Thoracic aorta (tissue), 2 donors: ENCODE measurements at regions not wholly inside any gene's neighbourhood (a gene's known extent, or its start where the extent isn't known, plus 50 kb on each side); places are given as distances from the start of the nearest gene placed in this dataset.

Experiments used
- ATAC-seq: fragments of 150-250 bp; one replicate; pipeline ENCODE4 v1.8.0; 2017; ENCODE audit warnings: low read depth; ENCODE audit not compliant: insufficient number of reproducible peaks, low FRiP score
- DNase-seq: peaks from one replicate; pipeline ENCODE4 v3.0.0-alpha.2; 2020; ENCODE audit warnings: low spot score
- H3K27ac ChIP-seq, 2 donors: fragments of 200-600 bp; sonication (generic); 1 replicate in 1 of 2; 2 replicates in 1 of 2; pipeline ENCODE4 v1.5.1; 2016; ENCODE audit warnings: mild to moderate bottlenecking in 2 of 2, moderate library complexity in 2 of 2
- H3K27me3 ChIP-seq: fragments of 200-600 bp; sonication (generic); replicated peaks from 2 replicates; pipeline ENCODE4 v1.6.0; 2016; ENCODE audit warnings: mild to moderate bottlenecking; ENCODE audit not compliant: insufficient read depth
- H3K36me3 ChIP-seq: fragments of 200-600 bp; sonication (generic); one replicate; pipeline ENCODE4 v1.5.1; 2016
- H3K4me1 ChIP-seq, 2 donors: fragments of 200-600 bp; sonication (generic); 1 replicate in 1 of 2; 2 replicates in 1 of 2; pipeline versions ENCODE4 v1.5.1 to v1.6.0; 2016; ENCODE audit warnings: low read depth in 2 of 2, mild to moderate bottlenecking in 1 of 2; ENCODE audit not compliant: control insufficient read depth in 1 of 2
- H3K4me3 ChIP-seq: fragments of 200-600 bp; sonication (generic); 2 replicates; pipeline ENCODE4 v1.5.1; 2016; ENCODE audit warnings: mild to moderate bottlenecking
- H3K9me3 ChIP-seq: fragments of 200-600 bp; sonication (generic); 2 replicates; pipeline ENCODE4 v1.5.1; 2016
- CTCF ChIP-seq: fragments of 200-600 bp; sonication (generic); IDR thresholded peaks from one replicate; pipeline ENCODE4 v1.5.1; 2019; ENCODE audit warnings: antibody characterized with exemption

- Histone ChIP-seq H3K4me3 (no peak overlapping the region), H3K9me3 (no peaks in the 10 kb centered on the region), H3K27me3 (no peaks in the 10 kb centered on the region), H3K27ac (no peak overlapping the region), H3K4me1 (peaks cover 3 to 11% of the 10 kb centered on the region in 2 donors), H3K36me3 (no peaks in the 10 kb centered on the region)
- no peak for TF ChIP-seq CTCF
- DNase-seq (no peak), ATAC-seq (no peak)
Observed at GRCh38 chr12:63040526-63041220, 105.7 kb upstream of the PPM1H start.

- no peak for ATAC-seq
- no peak overlapping the region for H3K4me3 ChIP-seq
- H3K27me3 ChIP-seq = no peaks in the 10 kb centered on the region
- no peak overlapping the region for H3K27ac ChIP-seq
- H3K9me3 ChIP-seq = no peaks in the 10 kb centered on the region
- DNase-seq = no peak
- H3K4me1 ChIP-seq = no peaks in the 10 kb centered on the region
- no peaks in the 10 kb centered on the region for H3K36me3 ChIP-seq
- no peak for TF ChIP-seq CTCF
Observed at GRCh38 chr12:63038713-63039100, 103.8 kb upstream of the PPM1H start.

- ATAC-seq (no peak), DNase-seq (no peak)
- Histone ChIP-seq H3K27me3 (no peaks in the 10 kb centered on the region), H3K4me1 (no peaks in the 10 kb centered on the region), H3K27ac (no peak overlapping the region), H3K9me3 (no peaks in the 10 kb centered on the region), H3K4me3 (no peak overlapping the region), H3K36me3 (no peaks in the 10 kb centered on the region)
- TF ChIP-seq CTCF = no peak
Observed at GRCh38 chr12:63037746-63038712, 103.1 kb upstream of the PPM1H start.

- Histone ChIP-seq H3K27ac (no peak overlapping the region), H3K9me3 (no peaks in the 10 kb centered on the region), H3K4me3 (no peak overlapping the region), H3K27me3 (no peaks in the 10 kb centered on the region), H3K36me3 (no peaks in the 10 kb centered on the region), H3K4me1 (no peaks in the 10 kb centered on the region)
- no peak for DNase-seq
- no peak for TF ChIP-seq CTCF
- ATAC-seq = no peak
Observed at GRCh38 chr12:63036974-63037335, 102.0 kb upstream of the PPM1H start.

GRCh38 chr12:63036216-63036973 is 101.4 kb upstream of the PPM1H start:
- DNase-seq (no peak), ATAC-seq (no peak)
- no peak overlapping the region for H3K27ac ChIP-seq
- H3K36me3 ChIP-seq = no peaks in the 10 kb centered on the region
- no peaks in the 10 kb centered on the region for H3K27me3 ChIP-seq
- H3K4me3 ChIP-seq = no peak overlapping the region
- no peaks in the 10 kb centered on the region for H3K9me3 ChIP-seq
- H3K4me1 ChIP-seq = no peaks in the 10 kb centered on the region
- no peak for TF ChIP-seq CTCF
